ENCODE measurements at regions not wholly inside any gene's neighbourhood (a gene's known extent, or its start where the extent isn't known, plus 50 kb on each side); places are given as distances from the start of the nearest gene placed in this dataset.
"Not testable (repeated sequence)": the region's sequence is repeated elsewhere in the genome, so short reads cannot be mapped to it uniquely, and the experiment has no call there.

- no peaks in the 10 kb centered on the region for H3K36me3 ChIP-seq (ENCODE audit: low read length)
- no peaks in the 10 kb centered on the region for H3F3A ChIP-seq (ENCODE audit: insufficient read depth)
- H3K9ac ChIP-seq (ENCODE audit: low read length): no peak overlapping the region
- no peaks in the 10 kb centered on the region for H3K27me3 ChIP-seq (ENCODE audit: low read length)
- no peaks in the 10 kb centered on the region for H3K9me3 ChIP-seq (ENCODE audit: insufficient read depth, low read length)
- no peaks in the 10 kb centered on the region for H3K9me2 ChIP-seq (replicated peaks; ENCODE audit: insufficient read depth, low read length)
- H3K27ac ChIP-seq (ENCODE audit: low read depth, low read length): no peak overlapping the region
- H3K4me3 ChIP-seq (ENCODE audit: insufficient read depth, low read length, poor library complexity, severe bottlenecking): no peak overlapping the region
- no peak overlapping the region for H3K4me2 ChIP-seq (ENCODE audit: low read depth, low read length, poor library complexity, severe bottlenecking)
- H3K79me2 ChIP-seq (ENCODE audit: insufficient read depth, low read length): no peaks in the 10 kb centered on the region
- TF ChIP-seq EZH2phosphoT487 (conservative IDR thresholded peaks at IDR 0.05; ENCODE audit: low read length): no peak
- TF ChIP-seq CTCF (IDR thresholded peaks at IDR 0.05; ENCODE audit: insufficient read depth, low read length, poor library complexity, severe bottlenecking): no peak
- no peaks in the 10 kb centered on the region for H4K20me1 ChIP-seq (ENCODE audit: low read depth, low read length)
- H2AFZ ChIP-seq (ENCODE audit: low read depth, low read length, severe bottlenecking): no peak overlapping the region
Measured at GRCh38 chr4:154152546-154152945, 339.1 kb downstream of the DCHS2 start.

- H3K36me3 ChIP-seq (ENCODE audit: low read length); H4K20me1 ChIP-seq (ENCODE audit: low read depth, low read length); H3K27me3 ChIP-seq (ENCODE audit: low read length); H3K4me2 ChIP-seq (ENCODE audit: low read depth, low read length, poor library complexity, severe bottlenecking); H3F3A ChIP-seq (ENCODE audit: insufficient read depth); H3K27ac ChIP-seq (ENCODE audit: low read depth, low read length); H3K9ac ChIP-seq (ENCODE audit: low read length); H3K79me2 ChIP-seq (ENCODE audit: insufficient read depth, low read length); H3K9me2 ChIP-seq (replicated peaks; ENCODE audit: insufficient read depth, low read length); H3K4me3 ChIP-seq (ENCODE audit: insufficient read depth, low read length, poor library complexity, severe bottlenecking); H2AFZ ChIP-seq (ENCODE audit: low read depth, low read length, severe bottlenecking); H3K9me3 ChIP-seq (ENCODE audit: insufficient read depth, low read length): not testable (repeated sequence)
Measured at GRCh38 chr4:154149236-154149635, 342.4 kb downstream of the DCHS2 start.

GRCh38 chr4:154143720-154144119, 347.9 kb downstream of the DCHS2 start:
- H3K9ac ChIP-seq (ENCODE audit: low read length): no peak overlapping the region
- H4K20me1 ChIP-seq (ENCODE audit: low read depth, low read length): no peaks in the 10 kb centered on the region
- H3F3A ChIP-seq (ENCODE audit: insufficient read depth): no peaks in the 10 kb centered on the region
- TF ChIP-seq EZH2phosphoT487 (conservative IDR thresholded peaks at IDR 0.05; ENCODE audit: low read length) (no peak), CTCF (IDR thresholded peaks at IDR 0.05; ENCODE audit: insufficient read depth, low read length, poor library complexity, severe bottlenecking) (no peak)
- H3K36me3 ChIP-seq (ENCODE audit: low read length): no peaks in the 10 kb centered on the region
- no peaks in the 10 kb centered on the region for H3K79me2 ChIP-seq (ENCODE audit: insufficient read depth, low read length)
- H3K4me3 ChIP-seq (ENCODE audit: insufficient read depth, low read length, poor library complexity, severe bottlenecking): no peak overlapping the region
- H2AFZ ChIP-seq (ENCODE audit: low read depth, low read length, severe bottlenecking): no peak overlapping the region
- no peaks in the 10 kb centered on the region for H3K9me2 ChIP-seq (replicated peaks; ENCODE audit: insufficient read depth, low read length)
- H3K9me3 ChIP-seq (ENCODE audit: insufficient read depth, low read length): no peaks in the 10 kb centered on the region
- no peaks in the 10 kb centered on the region for H3K27me3 ChIP-seq (ENCODE audit: low read length)
- H3K4me2 ChIP-seq (ENCODE audit: low read depth, low read length, poor library complexity, severe bottlenecking): no peak overlapping the region
- H3K27ac ChIP-seq (ENCODE audit: low read depth, low read length): no peak overlapping the region

- H3K4me2 ChIP-seq (ENCODE audit: low read depth, low read length, poor library complexity, severe bottlenecking): no peak overlapping the region
- H3F3A ChIP-seq (ENCODE audit: insufficient read depth): no peaks in the 10 kb centered on the region
- no peak overlapping the region for H2AFZ ChIP-seq (ENCODE audit: low read depth, low read length, severe bottlenecking)
- H3K9me2 ChIP-seq (replicated peaks; ENCODE audit: insufficient read depth, low read length): no peaks in the 10 kb centered on the region
- H3K36me3 ChIP-seq (ENCODE audit: low read length): no peaks in the 10 kb centered on the region
- H3K27me3 ChIP-seq (ENCODE audit: low read length): no peaks in the 10 kb centered on the region
- H3K9ac ChIP-seq (ENCODE audit: low read length): no peak overlapping the region
- no peaks in the 10 kb centered on the region for H4K20me1 ChIP-seq (ENCODE audit: low read depth, low read length)
- no peak overlapping the region for H3K4me3 ChIP-seq (ENCODE audit: insufficient read depth, low read length, poor library complexity, severe bottlenecking)
- H3K27ac ChIP-seq (ENCODE audit: low read depth, low read length): no peak overlapping the region
- TF ChIP-seq CTCF (IDR thresholded peaks at IDR 0.05; ENCODE audit: insufficient read depth, low read length, poor library complexity, severe bottlenecking): no peak
- no peak for TF ChIP-seq EZH2phosphoT487 (conservative IDR thresholded peaks at IDR 0.05; ENCODE audit: low read length)
- no peaks in the 10 kb centered on the region for H3K9me3 ChIP-seq (ENCODE audit: insufficient read depth, low read length)
- no peaks in the 10 kb centered on the region for H3K79me2 ChIP-seq (ENCODE audit: insufficient read depth, low read length)
Measured at GRCh38 chr4:154142664-154143063, 348.9 kb downstream of the DCHS2 start.
